Stimulated activated CD4-positive, alpha-beta T cell treated with anti-CD3 and anti-CD28 coated beads, Interleukin-12 subunit alpha, Interleukin-12 subunit beta, amount 100 ng/mL, for 48 hours (primary cell): ENCODE measurements at regions not wholly inside any gene's neighbourhood (a gene's known extent, or its start where the extent isn't known, plus 50 kb on each side); places are given as distances from the start of the nearest gene placed in this dataset.

Source experiments
- DNase-seq, 3 donors: peaks; one replicate each; pipeline ENCODE4 v3.0.0-alpha.2; 2020; ENCODE audit warnings: low read depth in 2 of 3, low spot score in 1 of 3

DNA sequence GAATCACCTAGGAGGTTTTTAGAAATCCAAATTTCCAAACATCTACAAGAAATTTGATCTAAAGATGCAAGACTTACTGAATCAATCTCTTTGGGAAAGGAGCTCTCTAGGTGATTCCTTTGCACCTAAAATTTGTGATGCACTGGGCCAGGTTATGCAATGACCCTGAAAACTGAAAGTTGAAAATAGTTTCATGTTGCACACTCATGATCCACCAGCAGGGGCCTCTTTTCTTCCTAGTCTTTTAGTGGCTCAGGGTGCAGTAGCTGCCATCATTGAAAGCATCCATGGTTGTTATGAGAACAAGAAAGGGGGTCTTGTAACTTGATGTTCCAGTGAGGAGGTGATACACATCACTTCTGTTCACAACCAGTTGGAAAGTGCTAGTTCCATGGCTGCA lies 486.8 kb downstream of the PSAT1 start:
- DNase-seq: no peak

GRCh38 chr9:78786794-78787193 lies 489.9 kb downstream of the PSAT1 start:
- no peak for DNase-seq

DNA sequence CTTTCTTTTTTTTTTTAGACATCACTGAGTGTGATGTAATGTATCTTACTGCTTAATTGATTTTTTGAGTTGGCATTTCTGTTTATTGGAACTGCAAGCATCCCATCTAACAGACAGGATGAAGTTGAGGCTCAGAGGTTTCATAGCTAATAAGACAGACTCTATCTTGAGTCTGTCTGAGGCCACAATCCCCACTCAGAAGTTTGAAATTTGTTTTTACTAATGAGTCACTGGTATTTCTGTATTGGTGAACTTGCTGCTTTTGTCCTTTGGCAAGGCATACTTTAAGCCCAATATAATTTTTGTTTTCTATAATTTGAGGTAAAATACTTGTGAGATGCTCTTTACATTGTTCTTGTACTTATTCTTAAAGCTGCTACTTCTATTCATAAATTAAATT lies 491.2 kb downstream of the PSAT1 start:
- DNase-seq: no peak

DNA sequence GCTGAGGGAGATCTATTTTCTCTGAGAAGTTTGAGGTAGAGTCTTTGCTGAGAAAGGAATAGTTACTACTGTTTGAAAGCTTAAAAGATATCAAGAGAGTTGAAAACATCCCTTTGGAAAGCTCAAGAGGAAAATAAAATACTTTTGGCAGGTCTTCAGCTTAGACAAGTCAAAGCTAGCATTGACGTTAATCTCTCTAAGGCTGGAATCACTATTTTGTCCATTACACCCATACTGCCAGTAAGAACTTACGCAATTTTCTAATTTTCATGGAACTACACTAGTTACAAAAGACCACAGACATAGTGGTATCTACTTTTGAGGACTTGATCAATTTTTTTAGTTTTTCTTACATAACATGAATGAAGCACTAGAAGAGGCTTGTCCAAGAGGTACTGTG lies 494.9 kb downstream of the PSAT1 start:
- no peak for DNase-seq

- DNase-seq: no peak
Measured at GRCh38 chr9:78792745-78793144, 495.8 kb downstream of the PSAT1 start.

DNA sequence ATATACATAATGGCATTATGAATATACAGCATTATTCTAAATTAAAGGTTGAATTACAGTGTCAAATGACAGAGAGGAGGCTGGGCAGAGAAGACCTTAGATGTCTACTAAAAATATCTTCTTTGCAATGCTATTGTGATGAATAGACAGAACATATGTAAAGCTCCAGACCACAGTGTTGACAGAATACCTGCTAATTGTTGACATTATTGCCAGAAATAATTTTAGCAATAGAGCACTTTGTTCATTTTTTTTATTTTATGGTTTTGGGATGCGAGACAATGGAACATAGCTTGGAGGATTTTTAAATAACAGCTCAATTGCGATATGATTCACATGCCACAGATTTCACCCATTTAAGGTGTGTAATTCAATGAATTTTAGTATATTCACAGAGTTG lies 508.8 kb downstream of the PSAT1 start:
- no peak for DNase-seq

GRCh38 chr9:78806492-78807160 lies 509.7 kb downstream of the PSAT1 start:
- DNase-seq: no peak

- DNase-seq: no peak
Measured at GRCh38 chr9:78807286-78807685, 510.4 kb downstream of the PSAT1 start.

- no peak for DNase-seq
Measured at GRCh38 chr9:78808048-78808447, 511.1 kb downstream of the PSAT1 start.

DNA sequence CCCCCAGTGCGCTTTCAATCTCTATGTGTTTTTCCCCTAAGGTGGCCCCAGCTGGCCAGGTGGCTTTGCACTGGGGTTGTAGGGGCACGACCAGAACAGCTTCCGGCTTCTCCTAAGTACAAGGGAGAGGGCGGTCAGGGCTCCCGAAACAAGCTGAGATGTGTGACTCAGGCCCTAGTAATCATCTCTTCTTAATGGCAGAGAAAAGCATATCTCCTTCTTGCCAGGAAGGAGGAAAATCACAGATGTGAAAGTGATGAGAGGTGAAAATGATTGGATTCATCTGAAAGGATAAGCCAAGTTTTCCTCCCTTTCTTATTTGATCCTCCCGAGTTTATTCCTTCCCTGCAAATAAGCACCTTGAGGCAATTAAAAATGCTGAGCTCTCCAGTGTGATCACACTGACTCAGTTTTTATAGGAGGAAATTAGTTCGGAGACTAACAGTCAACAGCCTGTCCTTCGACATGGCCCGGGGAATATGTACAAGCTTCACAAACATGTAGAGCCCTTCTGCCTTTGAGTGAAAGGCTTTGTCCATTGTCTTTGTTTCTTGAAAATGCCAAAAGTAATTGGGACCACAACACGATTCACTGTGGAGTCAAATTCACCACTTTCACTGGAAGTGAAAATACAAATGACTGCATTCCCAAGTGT lies 514.8 kb downstream of the PSAT1 start:
- DNase-seq: no peak

DNA sequence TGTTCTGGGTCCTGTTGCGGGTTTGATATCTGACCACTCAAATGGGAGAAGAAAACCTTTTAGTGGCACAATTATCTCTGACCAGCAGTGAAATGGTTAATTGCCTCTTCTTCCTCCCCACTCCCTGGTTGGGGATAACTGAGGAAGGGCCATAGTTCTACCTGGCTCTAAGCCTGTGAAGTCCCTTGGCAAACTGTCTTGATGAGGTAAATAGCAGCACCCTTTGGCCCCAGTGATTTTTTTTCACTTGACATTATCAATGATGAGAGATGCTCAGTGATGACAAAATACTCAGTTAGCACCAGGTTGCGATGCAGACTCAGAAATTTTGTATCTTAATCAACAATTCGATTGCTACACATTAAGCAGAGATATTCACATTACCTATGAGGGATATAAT lies 515.7 kb downstream of the PSAT1 start:
- no peak for DNase-seq

DNA sequence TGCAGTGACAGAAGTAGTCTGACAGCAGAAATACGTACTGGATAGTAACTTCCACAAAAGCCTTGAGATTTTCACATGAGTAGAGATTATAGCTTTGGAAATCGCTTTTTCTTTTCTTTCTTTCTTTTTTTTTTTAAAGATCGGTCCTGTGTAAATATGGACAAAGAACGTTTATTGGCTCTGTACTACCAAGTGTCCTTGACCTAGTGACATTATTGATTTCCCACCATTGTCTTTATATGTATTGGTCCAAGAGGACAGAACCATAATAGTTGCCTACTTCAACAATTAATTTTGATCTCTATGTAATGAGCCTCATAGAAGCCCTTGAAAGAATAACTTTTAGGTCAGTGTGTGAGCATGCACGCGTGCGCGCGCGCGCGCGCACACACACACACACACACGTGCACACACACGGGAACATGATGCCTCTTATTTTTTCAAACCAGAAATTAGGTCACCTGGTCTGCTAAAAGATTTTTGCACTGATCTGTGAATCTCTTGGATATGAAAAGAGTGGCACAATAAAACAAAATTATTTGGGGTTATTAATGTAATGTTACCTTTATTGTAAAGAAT lies 516.8 kb downstream of the PSAT1 start:
- no peak for DNase-seq

DNA sequence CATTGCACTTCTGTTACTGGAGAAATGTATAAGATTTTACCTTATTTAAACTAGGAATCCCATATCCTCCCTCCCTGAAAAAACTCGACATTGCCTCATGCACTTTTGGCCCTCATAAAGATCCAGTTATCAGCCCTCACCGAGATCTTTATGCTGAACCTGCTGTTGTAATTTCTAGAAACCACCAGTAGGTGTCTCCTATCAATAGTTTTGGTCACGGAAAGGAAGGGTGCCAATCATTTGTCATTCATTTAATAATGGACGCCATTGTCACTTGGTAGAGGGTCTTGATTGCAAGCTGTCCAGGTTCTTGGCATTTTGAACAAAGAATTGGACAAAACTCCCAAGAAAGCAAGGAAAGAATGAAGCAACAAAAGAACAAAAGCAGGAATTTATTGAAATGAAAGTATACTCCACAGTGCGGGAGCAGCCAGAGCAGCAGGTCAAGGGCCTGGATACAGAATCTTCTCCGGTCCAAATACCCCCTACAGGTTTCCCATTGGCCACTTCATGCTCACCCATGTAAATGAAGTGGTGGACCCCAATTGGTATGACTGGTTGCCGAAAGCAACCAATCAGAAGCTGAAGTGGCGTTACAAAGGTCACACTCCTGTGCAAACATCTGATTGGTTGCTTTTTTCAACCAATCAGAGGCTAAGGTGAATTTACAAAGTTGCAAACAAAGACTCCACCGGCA lies 524.3 kb downstream of the PSAT1 start:
- peak in 1 of 3 donors; percentile 5 for DNase-seq

DNA sequence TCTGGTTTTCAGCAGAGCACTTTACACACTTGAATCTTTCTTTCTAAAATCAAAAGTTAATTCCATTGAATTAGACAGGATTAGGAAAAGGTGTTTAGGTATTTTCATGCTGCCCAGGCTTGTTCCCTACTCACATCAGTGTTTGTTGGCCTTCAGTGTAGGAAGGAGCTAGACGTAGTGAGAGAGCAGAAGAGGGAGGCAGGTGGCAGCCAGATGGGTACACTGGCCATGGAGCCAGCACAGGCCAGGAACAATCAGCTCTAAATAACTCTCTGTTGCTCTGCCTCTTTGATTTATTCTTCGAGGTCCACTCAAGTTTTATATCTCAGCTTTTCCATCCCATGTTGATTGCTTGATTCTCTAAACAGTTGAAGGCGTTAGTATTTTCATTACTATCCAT lies 529.6 kb downstream of the PSAT1 start:
- no peak for DNase-seq

DNA sequence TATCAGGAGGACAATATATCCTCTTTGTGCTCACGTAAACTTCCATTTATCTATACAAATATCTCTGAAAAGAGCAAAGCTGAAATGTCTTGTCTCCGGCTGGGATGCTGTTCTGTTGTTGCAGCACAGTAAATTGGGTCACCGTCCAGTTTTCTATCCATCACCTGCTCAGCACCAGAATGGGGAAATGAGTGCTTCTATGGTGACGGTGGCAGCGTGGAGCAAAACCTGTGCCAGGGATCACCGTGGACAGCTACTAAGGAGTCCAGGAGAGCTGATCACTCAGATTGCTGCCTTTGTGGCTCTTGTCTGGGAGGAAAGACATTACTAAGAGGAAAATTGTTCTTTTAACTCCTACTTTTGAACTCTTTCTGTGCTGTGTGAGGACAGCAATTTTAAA lies 531.6 kb downstream of the PSAT1 start:
- no peak for DNase-seq

DNA sequence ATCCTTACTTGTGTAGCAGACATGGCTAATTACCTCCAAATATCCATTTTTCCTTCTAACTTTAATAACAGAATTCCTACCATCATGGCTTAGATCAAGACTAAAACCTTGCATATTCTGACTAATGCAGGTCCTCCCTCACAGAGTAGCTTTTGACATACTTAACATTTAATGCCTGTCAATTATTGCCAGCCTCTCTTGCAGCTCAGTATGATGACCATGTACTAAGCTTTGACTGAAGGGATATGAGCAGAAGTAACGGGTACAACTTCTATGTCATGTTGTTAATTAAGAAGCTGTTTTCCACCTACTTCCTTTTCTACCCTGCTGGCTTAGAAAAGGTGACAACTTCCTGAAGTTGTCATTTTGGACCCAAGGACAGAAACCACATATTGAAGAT lies 533.4 kb downstream of the PSAT1 start:
- DNase-seq: no peak

DNA sequence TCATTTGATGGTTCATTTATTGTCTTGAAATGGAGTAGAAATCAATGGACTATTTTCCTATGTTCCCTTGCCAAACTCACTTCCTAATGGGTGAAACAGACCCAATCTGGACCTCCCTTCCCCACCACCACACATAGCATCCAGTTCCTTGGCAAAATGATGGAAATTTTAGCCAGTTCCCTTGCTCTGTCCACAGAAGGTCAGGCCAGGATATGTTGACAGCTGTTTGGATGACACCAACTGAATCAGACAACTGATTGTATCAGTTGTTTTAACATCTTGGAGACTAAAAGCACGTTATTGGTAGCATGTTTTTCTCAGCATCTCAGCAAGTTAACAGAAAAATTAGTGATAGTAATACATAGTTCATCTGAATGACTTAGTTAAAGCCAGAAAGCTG lies 534.8 kb downstream of the PSAT1 start:
- no peak for DNase-seq

DNA sequence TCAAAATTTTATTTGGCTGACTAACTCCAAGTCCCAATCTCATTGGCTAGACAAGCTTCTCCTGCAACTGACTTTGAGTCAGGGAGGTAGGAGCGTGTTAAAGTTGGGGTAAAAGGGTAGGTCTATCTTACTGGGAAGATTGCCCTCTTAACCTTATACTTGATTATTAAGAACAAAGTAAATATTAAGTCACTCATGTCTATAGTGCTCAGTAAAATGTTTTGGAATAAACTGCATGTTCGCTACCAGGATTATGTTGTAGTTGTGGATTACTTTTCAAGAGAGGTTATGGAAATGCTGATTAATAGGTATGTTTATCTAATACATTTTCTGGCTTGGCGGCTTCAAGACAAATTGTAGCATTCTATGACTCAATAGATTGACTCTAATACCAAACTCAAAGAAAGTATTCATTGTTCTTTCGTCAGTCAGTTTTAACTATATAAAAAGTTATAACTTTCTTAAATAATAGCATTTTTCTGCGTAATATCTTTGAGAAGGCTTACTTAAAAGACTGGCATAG lies 539.1 kb downstream of the PSAT1 start:
- DNase-seq: no peak

- DNase-seq: no peak
Measured at GRCh38 chr9:78839252-78839651, 542.3 kb downstream of the PSAT1 start.

- no peak for DNase-seq
Measured at GRCh38 chr9:78848061-78848460, 551.1 kb downstream of the PSAT1 start.

DNA sequence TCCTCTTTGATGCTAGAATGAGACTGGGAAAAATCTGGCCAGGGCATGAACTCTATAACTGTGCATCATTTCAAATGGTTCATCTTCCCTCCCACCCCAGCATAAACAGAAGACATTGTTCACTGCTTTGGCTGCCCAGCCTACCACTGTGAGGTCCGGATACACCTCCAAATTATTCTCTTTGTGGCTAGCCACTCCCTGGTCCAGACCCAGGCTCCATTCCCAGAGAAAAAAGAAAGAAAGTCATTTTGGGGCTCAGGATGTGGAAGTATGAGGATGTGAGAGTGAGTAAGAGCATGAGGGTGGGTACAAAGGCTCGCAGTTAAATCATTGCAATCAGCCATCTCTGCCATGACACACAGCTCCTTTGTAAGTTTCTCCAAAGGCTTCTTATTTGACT lies 559.2 kb downstream of the PSAT1 start:
- no peak for DNase-seq

GRCh38 chr9:78856781-78857180 lies 559.9 kb downstream of the PSAT1 start:
- no peak for DNase-seq
